Panc1 (cell line): ENCODE measurements at regions not wholly inside any gene's neighbourhood (a gene's known extent, or its start where the extent isn't known, plus 50 kb on each side); places are given as distances from the start of the nearest gene placed in this dataset.

ENCODE experiments used
- ATAC-seq: fragments of 200-7000 bp; cut with Tn5 transposase; 2 replicates; pipeline ENCODE4 v1.9.1; 2020; ENCODE audit warnings: mild to moderate bottlenecking, moderate library complexity
- BruUV-seq: library from RNA; stranded (reverse); fragments of 400-500 nt; replicated peaks from 2 replicates; lab custom pipeline; 2021; lab: Mats Ljungman, UMichigan
- CTCF ChIA-PET: fragments of 300-600 bp; sonication (Branson Sonifier 250); formaldehyde crosslinking; loops from one replicate; lab custom pipeline; 2022; ENCODE audit warnings: antibody characterized with exemption; lab: Charles Lee
- POLR2A ChIA-PET: fragments of 300-600 bp; sonication (Branson Sonifier 250); formaldehyde crosslinking; loops from one replicate; lab custom pipeline; 2022; ENCODE audit warnings: antibody characterized with exemption; lab: Charles Lee
- DNase-seq: peaks from one replicate; pipeline ENCODE4 v3.0.0-alpha.2; 2010; ENCODE audit warnings: low read depth, low spot score
- H3K27ac ChIP-seq: 2 replicates; pipeline ENCODE4 v1.5.1; 2011; ENCODE audit warnings: mild to moderate bottlenecking, low read length, inconsistent platforms
- H3K27me3 ChIP-seq: fragments of 200-500 bp; sonication (Bioruptor generic); 2 replicates; pipeline ENCODE4 v1.6.0; 2014; ENCODE audit warnings: low read length, inconsistent platforms; ENCODE audit not compliant: control insufficient read depth, insufficient read depth
- H3K36me3 ChIP-seq: fragments of 200-500 bp; sonication (Bioruptor generic); 2 replicates; pipeline ENCODE4 v1.5.1; 2014; ENCODE audit warnings: inconsistent platforms, mild to moderate bottlenecking, low read length, moderate library complexity; ENCODE audit not compliant: control insufficient read depth, insufficient read depth
- H3K4me1 ChIP-seq: 2 replicates; pipeline ENCODE4 v1.5.1; 2011; ENCODE audit warnings: inconsistent platforms, mild to moderate bottlenecking, low read length, moderate library complexity; ENCODE audit not compliant: control insufficient read depth, insufficient read depth
- H3K4me3 ChIP-seq, 2 experiments: 2 replicates each; pipeline ENCODE4 v1.5.1; 2011 to 2012; ENCODE audit warnings: low read depth in 2 of 2, low read length in 2 of 2, mild to moderate bottlenecking in 2 of 2, inconsistent platforms in 1 of 2, moderate library complexity in 1 of 2
- H3K9me3 ChIP-seq: fragments of 200-500 bp; sonication (Bioruptor generic); 2 replicates; pipeline ENCODE4 v1.5.1; 2014; ENCODE audit warnings: low read depth, mild to moderate bottlenecking, inconsistent platforms, low read length, moderate library complexity; ENCODE audit not compliant: control insufficient read depth, insufficient read depth
- CTCF ChIP-seq: fragments of 450-650 bp; IDR thresholded peaks from 2 replicates; pipeline ENCODE4 v1.5.1; 2017; ENCODE audit warnings: mild to moderate bottlenecking
- POLR2AphosphoS5 ChIP-seq: IDR thresholded peaks from 2 replicates; pipeline ENCODE4 v1.6.1; 2012; ENCODE audit warnings: mild to moderate bottlenecking, low read depth, low read length, moderate library complexity
- SIN3A ChIP-seq: IDR thresholded peaks from 2 replicates; pipeline ENCODE4 v1.6.1; 2012; ENCODE audit warnings: low read depth, mild to moderate bottlenecking, low read length, moderate library complexity, borderline replicate concordance; ENCODE audit not compliant: insufficient read depth
- TCF7L2 ChIP-seq: IDR thresholded peaks from 2 replicates; pipeline ENCODE4 v1.6.1; 2011; ENCODE audit warnings: mild to moderate bottlenecking, low read depth, low read length, inconsistent platforms
- in situ Hi-C: cut with HindIII; loops from 2 replicates; pipeline ENCODE4 v1.10.0; 2016; ENCODE audit warnings: low sequenced_read_pairs, low pct_unique_long_range_greater_than_20kb
- intact Hi-C: fragments of 100-400 bp; cut with micrococcal nuclease; formaldehyde crosslinking; loops from one replicate; pipeline ENCODE4 v1.10.0; 2022; ENCODE audit not compliant: unreplicated experiment
- TF ChIP-seq, protein P1 (sequence below), 2 experiments: IDR thresholded peaks; 2 replicates each; pipeline ENCODE4 v1.6.1; 2011 to 2012; ENCODE audit warnings: low read depth in 2 of 2, control low read depth in 1 of 2, low read length in 1 of 2, mild to moderate bottlenecking in 1 of 2, moderate library complexity in 1 of 2; ENCODE audit not compliant: insufficient read depth in 1 of 2

- Histone ChIP-seq H3K4me1 (no peaks in the 10 kb centered on the region), H3K9me3 (no peaks in the 10 kb centered on the region), H3K27me3 (no peaks in the 10 kb centered on the region), H3K4me3 (no peak overlapping the region), H3K27ac (no peak overlapping the region), H3K36me3 (no peaks in the 10 kb centered on the region)
- ChIA-PET CTCF (no interaction called here), POLR2A (no interaction called here)
- intact Hi-C loops (no loop called here), in situ Hi-C loops (no loop called here)
- no TSS peak for BruUV-seq
- DNase-seq (no peak), ATAC-seq (no peak)
- TF ChIP-seq CTCF: no peak
- TF ChIP-seq POLR2AphosphoS5: no peak
- TF ChIP-seq TCF7L2: no peak
- TF ChIP-seq, protein P1, sequence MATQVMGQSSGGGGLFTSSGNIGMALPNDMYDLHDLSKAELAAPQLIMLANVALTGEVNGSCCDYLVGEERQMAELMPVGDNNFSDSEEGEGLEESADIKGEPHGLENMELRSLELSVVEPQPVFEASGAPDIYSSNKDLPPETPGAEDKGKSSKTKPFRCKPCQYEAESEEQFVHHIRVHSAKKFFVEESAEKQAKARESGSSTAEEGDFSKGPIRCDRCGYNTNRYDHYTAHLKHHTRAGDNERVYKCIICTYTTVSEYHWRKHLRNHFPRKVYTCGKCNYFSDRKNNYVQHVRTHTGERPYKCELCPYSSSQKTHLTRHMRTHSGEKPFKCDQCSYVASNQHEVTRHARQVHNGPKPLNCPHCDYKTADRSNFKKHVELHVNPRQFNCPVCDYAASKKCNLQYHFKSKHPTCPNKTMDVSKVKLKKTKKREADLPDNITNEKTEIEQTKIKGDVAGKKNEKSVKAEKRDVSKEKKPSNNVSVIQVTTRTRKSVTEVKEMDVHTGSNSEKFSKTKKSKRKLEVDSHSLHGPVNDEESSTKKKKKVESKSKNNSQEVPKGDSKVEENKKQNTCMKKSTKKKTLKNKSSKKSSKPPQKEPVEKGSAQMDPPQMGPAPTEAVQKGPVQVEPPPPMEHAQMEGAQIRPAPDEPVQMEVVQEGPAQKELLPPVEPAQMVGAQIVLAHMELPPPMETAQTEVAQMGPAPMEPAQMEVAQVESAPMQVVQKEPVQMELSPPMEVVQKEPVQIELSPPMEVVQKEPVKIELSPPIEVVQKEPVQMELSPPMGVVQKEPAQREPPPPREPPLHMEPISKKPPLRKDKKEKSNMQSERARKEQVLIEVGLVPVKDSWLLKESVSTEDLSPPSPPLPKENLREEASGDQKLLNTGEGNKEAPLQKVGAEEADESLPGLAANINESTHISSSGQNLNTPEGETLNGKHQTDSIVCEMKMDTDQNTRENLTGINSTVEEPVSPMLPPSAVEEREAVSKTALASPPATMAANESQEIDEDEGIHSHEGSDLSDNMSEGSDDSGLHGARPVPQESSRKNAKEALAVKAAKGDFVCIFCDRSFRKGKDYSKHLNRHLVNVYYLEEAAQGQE (IDR thresholded peaks at IDR 0.05; ENCODE audit: insufficient read depth in 1 of 2, low read depth in 2 of 2, low read length in 1 of 2): no peak
Observed at GRCh38 chr20:48191200-48191599, 405.9 kb upstream of the SULF2 start.

DNA sequence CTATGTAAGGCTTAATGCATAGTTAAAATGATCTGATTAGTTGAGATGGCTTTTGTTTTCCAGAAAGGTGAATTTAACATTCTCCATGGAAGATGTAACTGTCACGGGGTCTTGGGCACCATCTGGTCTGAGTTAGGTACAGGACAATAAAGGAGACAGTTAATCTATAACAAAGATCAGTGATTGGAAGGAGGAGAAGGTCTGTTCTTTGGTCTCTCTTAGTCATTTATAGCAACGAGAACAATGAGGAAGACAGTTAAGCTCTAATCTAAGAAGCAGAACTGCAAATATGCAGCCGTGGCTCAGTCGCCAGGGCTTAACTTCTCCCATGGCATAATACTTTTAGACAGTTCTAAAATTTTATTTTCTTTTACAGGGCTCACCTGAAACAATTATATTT, 405.5 kb upstream of the SULF2 start:
- DNase-seq: no peak
- CTCF ChIA-PET: no interaction called here

More for the DNA sequence above, 405.5 kb upstream of the SULF2 start:
- no peaks in the 10 kb centered on the region for H3K9me3 ChIP-seq
- POLR2A ChIA-PET: no interaction called here
- no peaks in the 10 kb centered on the region for H3K4me1 ChIP-seq
- H3K27me3 ChIP-seq: no peaks in the 10 kb centered on the region
- no peak overlapping the region for H3K4me3 ChIP-seq
- ATAC-seq: no peak
- no peak overlapping the region for H3K27ac ChIP-seq
- no peaks in the 10 kb centered on the region for H3K36me3 ChIP-seq
- in situ Hi-C loops: no loop called here
- TF ChIP-seq SIN3A (no peak), CTCF (no peak), TCF7L2 (no peak), POLR2AphosphoS5 (no peak)
- no TSS peak for BruUV-seq
- intact Hi-C loops: no loop called here
